ENCODE measurements at regions not wholly inside any gene's neighbourhood (a gene's known extent, or its start where the extent isn't known, plus 50 kb on each side); places are given as distances from the start of the nearest gene placed in this dataset.
"Not testable (repeated sequence)": the region's sequence is repeated elsewhere in the genome, so short reads cannot be mapped to it uniquely, and the experiment has no call there.

DNA sequence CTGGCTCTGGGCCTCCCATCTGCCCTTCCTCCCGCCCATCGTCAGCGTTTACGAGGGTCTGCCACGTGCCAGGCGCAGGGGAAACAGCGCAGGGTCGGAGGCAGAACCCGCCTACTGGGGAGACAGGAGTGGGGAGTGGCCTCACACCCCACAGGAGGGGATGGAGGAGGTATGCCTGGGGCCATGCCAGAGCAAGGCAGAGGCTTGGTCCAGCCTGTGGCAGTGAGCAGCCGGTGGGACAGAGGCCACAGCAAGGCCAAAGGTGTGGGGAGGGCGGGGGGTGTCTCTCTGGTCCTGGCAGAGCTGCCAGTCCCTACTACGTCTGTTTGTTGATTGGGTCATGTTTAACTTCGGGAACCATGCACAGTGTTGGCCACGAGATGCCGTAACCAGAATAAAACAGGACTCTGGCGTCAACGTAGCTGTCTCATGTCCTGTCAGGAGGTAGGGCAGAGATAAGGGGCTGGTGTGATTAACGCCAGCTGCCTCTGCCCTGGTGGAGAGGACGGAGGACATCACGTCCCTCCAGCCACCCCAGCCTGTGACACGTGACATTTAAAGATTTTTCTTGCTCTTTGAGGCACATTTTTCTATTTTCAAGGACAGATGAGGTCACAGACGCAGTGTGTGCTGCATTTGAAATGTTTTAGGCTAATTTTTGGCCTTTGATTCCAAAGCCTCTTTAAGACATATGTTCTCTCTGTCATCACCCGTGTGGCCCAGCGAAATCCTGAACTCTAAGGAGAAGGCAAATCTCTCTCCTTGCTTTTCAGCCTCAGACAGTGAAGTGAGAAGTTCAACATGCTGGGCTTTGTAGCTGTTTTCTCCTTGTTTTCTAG lies 193.3 kb downstream of the LAT start:
- DNase-seq: not testable (repeated sequence)

DNA sequence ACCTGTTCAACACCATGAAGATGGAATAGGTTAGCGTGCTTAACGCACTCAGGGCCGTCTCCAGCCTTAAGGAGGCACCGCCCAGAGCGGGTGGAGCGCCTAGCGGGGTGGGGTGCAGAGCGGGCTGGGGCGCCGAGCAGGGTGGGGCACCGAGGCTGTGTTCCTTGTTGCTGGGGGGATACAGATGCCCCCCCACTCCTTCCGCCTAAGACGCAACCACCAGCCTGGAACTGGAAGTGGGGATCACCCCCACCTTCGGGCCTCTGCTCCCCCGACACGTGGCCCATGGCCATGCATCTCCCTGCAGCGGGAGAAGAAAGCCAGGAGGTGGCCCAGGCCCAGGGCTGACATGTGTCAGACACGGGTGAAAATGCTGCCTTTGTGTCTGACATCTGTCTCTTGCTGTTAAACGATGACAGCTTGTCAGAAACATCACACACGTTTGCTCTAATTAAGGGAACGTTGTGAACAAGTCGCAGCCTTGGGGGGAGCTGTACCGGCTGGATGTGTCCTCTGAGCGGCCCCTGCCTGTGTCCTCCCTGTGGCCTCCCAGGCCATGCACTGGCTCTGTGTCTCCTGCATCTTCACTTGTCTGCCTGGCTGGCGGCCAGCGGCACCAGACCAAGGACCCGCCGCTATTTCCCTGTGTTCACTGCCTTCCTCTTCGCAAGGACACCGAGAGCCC lies 192.5 kb downstream of the LAT start:
- DNase-seq: not testable (repeated sequence)

DNA sequence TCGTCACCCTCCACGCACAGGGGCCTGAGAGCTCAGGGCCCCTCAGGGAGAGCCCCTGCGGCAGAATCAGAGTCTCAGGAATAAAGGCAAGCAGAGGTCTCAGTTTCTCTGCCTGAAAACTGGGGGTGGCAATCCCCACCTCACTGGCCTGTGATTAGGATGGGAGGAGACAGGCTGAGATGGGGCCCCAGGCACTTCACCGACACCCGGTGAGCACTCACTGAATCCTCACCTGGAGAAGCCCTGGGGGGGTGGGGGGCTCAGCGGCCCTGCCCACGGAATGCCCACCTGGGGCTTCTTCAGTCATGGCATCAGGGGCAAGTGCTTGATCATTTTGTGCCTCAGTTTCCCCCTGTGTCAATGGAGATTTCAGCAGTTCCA lies 192.0 kb downstream of the LAT start:
- DNase-seq: not testable (repeated sequence)

DNA sequence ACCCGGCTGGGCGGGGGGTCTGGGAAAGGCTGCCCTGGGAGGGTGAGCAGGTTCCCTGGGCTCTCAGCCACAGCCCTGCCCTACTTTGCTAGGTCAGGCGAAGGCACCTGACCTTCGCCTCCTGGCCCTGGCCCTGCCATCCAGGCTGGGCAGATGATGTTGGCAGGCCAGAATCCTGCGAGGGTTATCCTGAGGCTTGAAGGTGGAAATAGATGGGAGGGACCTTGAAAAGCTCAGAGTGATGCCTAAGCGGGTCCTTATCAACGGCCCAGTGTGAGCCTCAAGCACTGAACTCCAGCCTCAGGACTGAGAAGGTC lies 191.3 kb downstream of the LAT start:
- not testable (repeated sequence) for DNase-seq

DNA sequence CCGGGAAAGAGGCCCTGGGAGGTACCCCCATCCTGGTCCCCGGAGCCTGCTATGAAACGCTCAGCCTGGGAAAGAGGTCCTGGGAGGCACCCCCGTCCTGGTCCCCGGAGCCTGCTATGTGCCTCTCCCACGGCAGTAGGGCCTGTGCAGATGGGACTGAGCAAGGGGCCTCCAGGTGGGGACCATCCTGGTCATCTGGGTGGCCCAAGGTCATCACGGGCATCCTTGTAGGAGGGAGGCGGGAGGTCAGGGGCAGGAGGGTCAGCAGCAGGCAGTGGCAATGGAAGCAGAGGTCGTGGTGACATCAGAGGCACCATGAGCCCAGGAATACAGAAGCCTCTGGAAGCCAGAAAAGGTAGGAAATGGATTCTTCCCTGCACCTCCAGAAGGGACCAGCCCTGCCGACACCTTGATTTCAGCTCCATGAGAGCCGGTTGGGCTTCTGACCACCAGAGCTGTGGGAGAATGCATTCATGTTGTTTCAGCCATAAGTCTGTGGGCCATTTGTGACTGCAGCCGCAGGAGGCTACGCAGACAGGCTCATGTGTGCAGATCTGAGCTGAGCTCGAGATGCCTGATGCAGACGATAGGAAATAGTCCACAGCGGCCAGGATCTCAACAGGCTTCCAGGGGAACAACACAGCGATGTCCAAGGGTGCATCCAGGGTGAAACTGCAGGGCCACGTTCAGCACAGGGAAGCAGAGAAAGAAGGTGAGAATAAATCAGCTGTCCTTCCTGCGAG lies 190.7 kb downstream of the LAT start:
- not testable (repeated sequence) for DNase-seq

DNA sequence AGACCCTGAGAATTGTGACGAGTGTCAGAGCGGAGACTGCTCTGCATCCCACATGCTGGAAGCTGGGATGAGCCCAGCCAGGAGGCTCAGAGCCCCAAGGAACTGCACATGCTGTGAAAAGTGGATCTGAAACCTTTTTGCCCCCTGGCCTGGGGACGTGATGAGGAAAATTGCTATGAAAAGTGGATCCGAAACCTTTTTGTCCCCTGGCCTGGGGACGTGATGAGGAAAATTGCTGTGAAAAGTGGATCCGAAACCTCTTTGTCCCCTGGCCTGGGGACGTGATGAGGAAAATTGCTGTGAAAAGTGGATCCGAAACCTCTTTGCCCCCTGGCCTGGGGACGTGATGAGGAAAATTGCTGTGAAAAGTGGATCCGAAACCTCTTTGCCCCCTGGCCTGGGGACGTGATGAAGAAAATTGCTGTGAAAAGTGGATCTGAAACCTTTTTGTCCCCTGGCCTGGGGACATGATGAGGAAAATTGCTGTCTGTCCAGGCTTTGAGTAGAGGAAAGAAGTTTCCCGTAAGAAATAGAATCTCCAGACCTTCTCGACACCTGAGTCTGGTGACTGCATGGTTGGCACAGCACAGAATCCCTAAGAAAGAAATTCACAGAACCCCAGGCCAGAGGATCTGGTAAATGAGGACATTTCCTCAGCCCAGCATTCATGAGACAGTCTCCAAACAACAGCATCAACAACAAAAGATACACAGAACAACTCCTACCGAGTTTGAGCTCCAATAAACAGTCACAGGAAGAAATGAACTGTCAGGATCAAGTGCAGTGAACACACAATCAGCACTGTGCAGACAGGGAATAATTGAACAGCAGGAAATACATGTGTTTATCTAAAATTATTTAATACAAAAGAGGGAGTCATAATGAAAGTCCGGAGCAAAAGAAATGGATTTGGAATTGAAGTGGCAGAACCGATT lies 188.8 kb downstream of the LAT start:
- not testable (repeated sequence) for DNase-seq

DNA sequence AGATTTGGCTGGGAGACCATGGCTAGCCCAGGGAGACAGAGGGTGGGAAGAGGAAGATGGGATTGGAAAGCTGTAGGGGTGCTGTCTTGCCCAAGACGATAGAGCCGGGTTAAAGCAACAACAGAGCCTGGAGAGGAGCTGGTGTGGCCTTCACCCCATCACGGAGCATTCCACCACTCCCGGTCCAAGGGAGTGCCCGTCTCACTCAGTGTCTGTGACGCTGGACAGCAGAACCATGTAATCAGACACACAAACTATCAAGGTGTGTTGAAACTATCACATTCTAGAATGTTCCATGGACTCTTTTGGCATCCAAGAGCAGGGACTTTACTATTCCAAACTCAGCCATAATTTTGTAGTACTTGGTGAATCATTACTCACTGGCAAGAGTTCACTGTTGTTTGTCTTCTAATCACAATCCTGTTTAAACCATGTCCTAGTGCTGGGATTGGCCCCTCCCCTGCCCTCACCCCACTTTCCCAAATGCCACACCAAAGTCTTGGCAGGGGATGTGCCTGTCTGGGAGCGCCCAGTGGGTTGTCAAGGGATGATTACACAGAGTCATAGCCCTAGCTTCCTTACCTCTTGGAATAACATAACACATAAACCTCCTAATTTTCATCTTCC lies 187.4 kb downstream of the LAT start:
- not testable (repeated sequence) for DNase-seq

DNA sequence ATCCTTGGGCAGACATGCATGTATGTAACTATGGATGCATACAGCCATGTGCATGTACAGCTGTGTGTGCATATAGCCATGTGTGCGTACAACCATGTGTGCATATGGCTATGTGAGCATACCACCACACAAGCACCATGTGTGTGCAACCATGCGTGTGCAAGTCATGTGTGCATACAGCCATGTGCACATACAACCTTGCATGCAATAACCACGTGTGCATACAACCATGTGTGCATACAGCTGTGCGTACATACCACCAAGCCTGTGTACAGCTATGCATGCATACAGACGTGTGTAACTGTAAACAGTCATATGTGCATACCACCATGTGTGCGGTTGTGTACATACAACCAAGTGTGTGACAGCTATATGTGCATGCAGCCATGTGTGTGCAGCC lies 186.4 kb downstream of the LAT start:
- DNase-seq: not testable (repeated sequence)

DNA sequence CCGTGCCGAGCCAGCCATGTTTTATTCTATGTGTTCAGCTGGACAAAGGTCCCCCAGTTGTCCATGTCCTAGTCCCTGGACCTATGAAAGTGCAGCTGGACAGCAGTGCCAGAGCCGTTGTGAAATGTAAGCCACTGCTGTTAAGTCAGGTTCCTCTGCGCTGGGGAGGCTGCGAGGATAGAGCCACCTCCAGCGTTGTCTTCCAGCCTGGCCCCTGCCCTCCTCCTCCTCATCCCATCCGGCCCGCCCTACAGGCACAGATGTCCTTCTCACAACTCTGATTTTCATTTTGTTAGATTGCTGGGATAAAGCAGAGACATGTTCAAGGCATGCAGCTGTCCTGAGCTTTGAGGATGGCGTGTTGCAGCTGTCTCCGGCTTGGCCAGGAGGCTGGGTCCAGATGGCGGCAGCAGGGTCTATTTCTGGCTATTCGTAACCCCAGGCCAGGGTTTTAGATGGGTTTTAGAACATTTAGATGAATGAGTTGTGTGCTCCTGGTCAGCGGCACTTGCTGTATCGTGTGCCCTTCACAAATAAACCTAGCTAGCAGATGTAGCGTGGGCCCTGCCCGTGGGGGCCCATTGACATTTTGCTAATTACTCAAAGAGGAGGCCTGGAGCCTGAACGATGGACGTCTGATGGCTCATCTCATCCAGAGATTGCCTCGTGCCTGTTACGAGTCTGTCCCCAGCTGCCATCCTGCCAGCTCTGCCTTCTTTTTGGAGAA lies 185.7 kb downstream of the LAT start:
- not testable (repeated sequence) for DNase-seq

DNA sequence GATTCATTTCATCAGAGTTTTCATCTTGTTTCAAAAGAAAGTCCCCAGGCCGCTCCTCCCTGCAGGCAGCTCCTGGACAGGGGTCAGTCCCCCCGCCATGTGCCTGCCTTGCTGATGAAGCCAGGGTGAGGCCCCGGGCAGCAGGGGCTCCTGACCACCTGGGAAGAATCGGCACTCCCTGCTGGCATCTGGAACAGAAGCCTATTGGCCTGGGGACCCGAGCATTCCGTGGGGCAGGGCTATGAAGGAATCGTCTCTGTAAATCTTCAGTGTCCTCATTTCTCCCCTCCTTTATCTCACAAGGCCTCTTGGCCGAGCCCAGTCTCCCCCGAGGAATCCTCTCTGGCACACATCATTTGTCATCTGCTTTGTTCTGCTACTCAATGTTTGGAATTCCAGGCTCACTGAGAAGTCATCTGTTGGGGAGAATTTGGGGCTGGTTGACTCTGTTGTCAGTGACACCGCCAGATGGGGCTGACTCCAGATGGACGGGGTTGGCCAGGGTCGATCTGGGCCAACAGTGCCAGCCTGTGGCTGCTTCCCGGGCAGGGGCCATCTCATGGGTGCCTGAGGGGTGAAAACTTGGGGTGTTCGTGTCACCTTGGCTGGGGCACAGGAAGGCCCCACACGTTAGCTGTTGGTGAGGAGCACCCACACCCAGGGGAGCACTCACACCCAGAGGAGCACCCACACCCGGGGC lies 184.6 kb downstream of the LAT start:
- not testable (repeated sequence) for DNase-seq

DNA sequence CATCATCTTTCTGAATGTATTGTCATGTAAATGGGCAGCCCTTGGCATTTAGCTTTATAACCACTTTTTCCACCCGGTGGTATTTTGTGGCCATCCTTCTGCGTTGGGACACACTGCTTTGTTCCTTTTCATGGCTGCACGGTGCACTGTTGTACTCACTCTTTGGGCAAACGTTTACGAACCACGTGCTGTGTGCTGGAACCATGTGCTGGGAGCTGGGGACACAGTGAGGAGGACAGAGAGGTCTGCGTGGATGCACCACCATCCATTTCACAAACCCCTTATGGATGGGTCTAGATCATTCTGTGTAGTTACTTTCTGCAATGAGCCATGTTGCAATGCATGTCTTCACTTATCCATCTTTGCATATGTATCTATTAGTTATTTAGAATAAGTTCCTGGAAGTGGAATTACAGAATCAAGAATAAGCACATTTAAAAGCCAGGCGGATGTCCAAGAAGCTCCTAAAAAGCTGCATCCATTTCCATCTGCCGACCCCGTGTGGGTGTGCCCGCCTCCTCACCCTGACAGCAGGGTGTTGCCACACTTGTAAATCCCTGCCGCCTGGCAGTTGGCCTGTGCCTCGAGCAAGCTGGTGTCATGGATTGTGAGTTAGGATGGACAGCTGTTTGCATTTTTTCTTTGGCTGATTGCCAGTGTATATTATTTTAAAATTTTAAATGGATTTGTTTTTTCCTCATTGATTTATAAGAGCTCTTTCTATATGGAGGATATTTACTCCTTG lies 183.8 kb downstream of the LAT start:
- DNase-seq: not testable (repeated sequence)

DNA sequence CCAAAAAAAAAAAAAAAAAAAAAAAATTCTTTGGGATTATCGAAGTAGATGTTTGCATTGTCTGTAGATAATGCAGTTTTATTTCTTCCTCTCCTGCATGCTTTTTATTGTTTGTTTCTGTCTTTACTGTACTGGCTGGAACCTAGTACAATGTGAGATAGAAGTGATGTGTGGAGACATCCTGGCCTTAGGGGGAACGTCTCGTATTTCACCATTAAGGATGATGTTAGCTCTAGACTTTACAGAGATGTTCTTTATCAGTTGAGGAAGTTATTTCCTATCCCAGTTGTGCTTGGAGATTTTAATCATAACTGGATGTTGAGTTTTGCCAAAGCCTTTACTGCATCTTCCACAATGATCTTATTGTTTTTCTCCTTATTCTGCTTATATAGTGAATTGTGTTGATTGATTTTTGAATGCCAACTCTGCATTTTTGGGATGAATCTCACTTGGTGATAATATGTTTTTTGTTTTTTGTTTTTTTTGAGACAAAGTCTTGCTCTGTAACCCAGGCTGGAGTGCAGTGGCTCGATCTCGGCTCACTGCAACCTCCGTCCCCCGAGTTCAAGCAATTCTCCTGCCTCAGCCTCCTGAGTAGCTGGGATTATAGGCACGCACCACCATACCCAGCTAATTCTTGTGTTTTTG lies 179.7 kb downstream of the LAT start:
- not testable (repeated sequence) for DNase-seq

DNA sequence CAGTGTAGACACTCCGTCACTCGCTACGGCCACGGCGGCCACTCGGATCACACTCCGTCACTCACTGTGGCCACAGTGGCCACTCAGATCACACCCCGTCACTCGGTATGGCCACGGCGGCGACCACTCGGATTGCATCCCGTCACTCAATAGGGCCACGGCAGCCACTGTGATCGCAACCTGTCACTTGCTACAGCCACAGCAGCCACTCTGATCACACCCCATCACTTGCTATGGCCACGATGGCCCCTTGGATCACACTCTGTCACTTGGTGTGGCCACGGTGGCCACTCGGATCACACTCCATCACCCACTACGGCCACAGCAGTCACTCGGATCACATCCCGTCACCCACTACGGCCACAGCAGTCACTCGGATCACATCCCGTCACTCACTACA lies 175.3 kb downstream of the LAT start:
- DNase-seq: not testable (repeated sequence)

DNA sequence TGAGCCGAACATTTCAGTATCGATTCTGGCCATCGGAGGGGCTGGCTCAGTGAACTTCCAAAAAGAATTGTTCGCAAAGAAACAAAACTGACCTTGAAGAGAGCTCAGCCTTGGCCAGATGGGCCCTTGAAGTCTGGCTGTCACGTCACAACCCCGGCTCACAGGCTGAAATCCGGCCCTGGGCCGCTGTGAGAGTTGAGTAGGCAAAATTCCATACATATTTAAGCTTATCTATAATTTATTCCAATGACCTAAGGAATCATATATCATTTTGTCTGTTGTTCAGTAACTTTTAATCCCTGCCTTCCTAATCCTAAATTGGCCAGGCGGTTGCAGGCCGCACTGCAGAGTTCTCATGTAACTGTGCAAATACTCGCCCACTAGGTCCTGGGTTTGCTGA lies 174.8 kb downstream of the LAT start:
- DNase-seq: not testable (repeated sequence)

DNA sequence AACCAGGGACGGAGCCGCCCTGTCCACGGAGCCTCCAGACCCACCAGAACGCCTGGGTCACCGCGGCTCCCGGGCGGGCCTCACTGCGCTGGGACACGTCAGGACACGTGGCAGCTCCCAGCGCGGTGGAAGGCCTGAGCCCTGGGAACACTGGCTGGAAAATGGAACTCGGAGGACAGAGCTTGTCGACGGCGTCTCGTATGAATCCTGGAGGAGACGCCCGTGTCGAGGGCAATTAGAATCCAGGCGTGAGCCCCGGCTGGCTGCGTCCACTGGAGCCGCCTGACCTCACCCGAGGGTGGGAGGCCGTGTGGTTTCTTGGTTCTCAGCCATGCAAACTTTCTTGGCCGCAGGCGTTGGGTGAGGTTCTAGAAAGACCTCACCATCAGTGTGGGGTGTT lies 173.9 kb downstream of the LAT start:
- no peak for DNase-seq

DNA sequence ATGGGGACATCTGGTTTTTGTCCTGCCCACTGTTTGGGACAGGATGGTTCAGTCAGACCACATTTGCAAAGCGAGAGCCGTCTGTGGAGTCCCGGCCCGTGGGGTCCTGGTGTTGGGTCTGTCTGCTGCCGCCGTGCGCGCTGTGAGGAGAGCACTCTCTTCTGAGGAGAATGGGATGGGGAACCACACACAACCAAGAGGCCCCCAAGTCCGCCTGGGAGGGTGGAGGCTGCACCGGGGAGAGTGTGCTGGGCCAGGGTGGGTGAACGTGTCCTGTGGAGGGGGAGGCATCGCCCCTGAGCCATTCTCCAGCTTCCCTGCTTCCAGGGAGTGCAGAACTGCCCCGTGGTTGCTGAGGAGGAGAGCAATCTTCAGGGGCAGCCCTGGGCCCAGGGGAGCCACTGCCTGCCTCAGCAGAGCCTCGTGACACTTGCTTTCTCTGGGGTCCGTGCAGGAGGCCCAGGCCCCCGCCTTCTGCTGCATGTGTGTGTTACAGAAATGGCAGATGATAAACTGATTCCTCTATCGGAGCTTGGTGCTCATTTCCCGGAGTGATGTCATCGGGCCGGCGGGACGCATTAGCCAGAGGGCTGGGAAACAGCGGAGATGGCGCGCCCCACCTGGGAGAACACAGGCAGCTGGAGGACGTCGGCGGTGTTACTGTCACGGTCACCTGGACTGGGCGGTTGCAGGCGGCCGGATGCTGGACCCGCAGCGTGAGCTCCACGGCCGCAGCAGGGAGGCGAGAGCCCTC lies 173.4 kb downstream of the LAT start:
- not testable (repeated sequence) for DNase-seq

DNA sequence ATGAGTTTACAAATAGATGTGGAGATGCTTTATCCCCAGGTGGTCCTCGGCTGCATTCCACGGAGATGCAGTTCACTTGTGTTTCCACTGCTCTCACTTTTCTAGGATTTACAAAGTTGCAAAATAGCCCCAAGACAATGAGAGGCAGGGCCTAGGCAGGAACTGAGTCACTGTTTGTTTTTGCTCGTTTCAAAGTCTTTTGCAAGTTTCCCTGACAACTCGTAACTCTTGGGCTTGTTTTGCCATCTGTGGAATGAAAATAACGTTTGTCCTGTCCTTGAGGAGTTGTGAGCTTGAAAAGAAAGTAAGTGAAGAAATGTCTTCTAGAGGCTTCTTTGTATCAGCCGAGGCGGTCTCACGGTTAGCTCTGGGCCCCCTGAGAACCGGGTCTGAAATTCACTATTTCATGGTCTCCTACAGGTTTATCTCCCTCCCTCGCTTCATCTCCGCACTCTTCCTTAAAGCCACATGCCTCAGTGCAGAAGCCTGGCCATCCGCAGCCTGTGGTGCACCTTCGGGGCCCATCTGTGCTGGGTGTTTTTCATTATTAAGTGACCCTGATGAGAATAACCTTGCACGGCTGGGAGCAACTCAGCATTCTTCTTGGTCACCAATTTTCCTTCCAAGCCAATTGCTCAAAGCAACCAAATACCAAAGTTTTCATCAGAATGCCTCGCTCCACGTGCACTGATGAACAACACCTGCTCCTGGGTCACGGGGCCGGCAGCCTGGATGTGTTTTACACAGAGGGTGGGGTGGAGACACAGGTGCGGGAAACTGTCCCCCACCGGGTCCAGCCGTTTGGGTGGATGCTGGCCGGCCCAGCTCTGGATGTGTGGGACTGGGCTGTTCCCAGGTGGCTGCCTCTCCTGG lies 172.4 kb downstream of the LAT start:
- DNase-seq: not testable (repeated sequence)

DNA sequence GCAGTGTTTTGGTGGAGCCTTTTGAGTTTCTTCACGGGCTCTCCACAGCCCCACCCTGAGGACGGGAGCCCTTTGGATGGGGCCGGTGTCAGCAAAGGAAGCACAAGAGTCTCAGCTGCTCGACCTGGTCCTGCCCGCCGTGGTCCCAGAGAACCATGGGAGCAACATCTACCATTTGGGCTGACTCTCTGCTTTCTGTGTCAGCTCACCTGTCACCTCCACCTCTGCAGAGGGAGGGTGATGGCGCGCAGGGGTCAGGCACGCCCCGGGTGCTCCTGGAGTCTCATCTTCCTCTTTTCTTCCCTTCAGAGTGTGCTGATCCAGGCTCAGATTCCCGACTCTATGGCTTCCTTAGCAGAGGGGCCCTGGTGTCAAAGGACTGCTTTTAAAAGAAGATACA lies 171.7 kb downstream of the LAT start:
- DNase-seq: no peak

Measured in activated T-cell treated with anti-CD3 and anti-CD28 coated beads, Interleukin-2, amount 50 U/mL, for 1 hour (primary cell).